Tibial nerve (tissue), 4 donors: ENCODE measurements at regions not wholly inside any gene's neighbourhood (a gene's known extent, or its start where the extent isn't known, plus 50 kb on each side); places are given as distances from the start of the nearest gene placed in this dataset.

Source experiments
- EP300 ChIP-seq, 2 donors: sonication (generic); formaldehyde crosslinking; IDR thresholded peaks; one replicate each; pipeline ENCODE4 v1.6.1; 2017; ENCODE audit warnings: antibody characterized with exemption in 2 of 2, mild to moderate bottlenecking in 1 of 2
- POLR2A ChIP-seq, 2 donors: fragments of 450-650 bp; IDR thresholded peaks; one replicate each; pipeline ENCODE4 v1.6.1; 2017; ENCODE audit warnings: antibody characterized with exemption in 2 of 2, mild to moderate bottlenecking in 2 of 2, moderate library complexity in 2 of 2
- TF ChIP-seq, protein P1 (sequence below), 5 experiments: fragments of 200-600 bp in 3 of 5; fragments of 450-650 bp in 2 of 5; sonication (generic) in 3 of 5; IDR thresholded peaks; one replicate each; pipeline ENCODE4 v1.5.1; 2016 to 2019; ENCODE audit warnings: antibody characterized with exemption in 5 of 5, mild to moderate bottlenecking in 3 of 5, moderate library complexity in 2 of 5

DNA sequence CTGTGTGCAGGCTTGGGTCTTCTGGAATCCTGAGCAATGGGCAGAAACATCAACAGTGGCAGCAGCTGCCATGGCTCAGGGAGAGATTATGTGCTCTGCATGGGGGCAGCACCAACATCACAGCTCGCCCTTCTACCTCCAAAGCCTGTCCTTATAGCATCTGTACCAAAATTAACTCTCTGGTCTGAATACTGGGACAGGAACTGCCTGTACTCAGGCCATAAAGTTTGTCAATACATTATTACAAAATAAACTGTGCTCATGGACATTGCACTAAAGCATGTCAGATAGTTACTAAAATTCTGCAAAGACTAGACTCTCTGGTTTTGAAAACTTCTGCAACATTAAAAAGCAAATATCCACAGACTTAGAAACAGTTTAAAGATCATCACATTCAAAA, 91.6 kb downstream of the ZC3H11B start:
- TF ChIP-seq POLR2A (IDR thresholded peaks at IDR 0.05) (no peak), EP300 (IDR thresholded peaks at IDR 0.05) (no peak)
- TF ChIP-seq, protein P1, sequence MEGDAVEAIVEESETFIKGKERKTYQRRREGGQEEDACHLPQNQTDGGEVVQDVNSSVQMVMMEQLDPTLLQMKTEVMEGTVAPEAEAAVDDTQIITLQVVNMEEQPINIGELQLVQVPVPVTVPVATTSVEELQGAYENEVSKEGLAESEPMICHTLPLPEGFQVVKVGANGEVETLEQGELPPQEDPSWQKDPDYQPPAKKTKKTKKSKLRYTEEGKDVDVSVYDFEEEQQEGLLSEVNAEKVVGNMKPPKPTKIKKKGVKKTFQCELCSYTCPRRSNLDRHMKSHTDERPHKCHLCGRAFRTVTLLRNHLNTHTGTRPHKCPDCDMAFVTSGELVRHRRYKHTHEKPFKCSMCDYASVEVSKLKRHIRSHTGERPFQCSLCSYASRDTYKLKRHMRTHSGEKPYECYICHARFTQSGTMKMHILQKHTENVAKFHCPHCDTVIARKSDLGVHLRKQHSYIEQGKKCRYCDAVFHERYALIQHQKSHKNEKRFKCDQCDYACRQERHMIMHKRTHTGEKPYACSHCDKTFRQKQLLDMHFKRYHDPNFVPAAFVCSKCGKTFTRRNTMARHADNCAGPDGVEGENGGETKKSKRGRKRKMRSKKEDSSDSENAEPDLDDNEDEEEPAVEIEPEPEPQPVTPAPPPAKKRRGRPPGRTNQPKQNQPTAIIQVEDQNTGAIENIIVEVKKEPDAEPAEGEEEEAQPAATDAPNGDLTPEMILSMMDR (IDR thresholded peaks at IDR 0.05): no peak
